SH-SY5Y (cell line): ENCODE measurements at regions not wholly inside any gene's neighbourhood (a gene's known extent, or its start where the extent isn't known, plus 50 kb on each side); places are given as distances from the start of the nearest gene placed in this dataset.

Source experiments
- GATA2 ChIP-seq: IDR thresholded peaks from 2 replicates; pipeline ENCODE4 v1.6.1; 2011; ENCODE audit warnings: mild to moderate bottlenecking, low read depth, low read length
- GATA3 ChIP-seq: IDR thresholded peaks from 2 replicates; pipeline ENCODE4 v1.6.1; 2011; ENCODE audit warnings: low read depth, mild to moderate bottlenecking, low read length, moderate library complexity

- TF ChIP-seq GATA3, result no peak
- no peak for TF ChIP-seq GATA2
Measured at GRCh38 chr10:111199587-111199986, 122.8 kb downstream of the ADRA2A start.
